GM12801 (cell line): ENCODE measurements at regions not wholly inside any gene's neighbourhood (a gene's known extent, or its start where the extent isn't known, plus 50 kb on each side); places are given as distances from the start of the nearest gene placed in this dataset.

ENCODE experiments used
- CTCF ChIP-seq: IDR thresholded peaks from one replicate; pipeline ENCODE4 v1.5.1; 2011; ENCODE audit warnings: control low read depth; ENCODE audit not compliant: insufficient read length; ENCODE audit errors: extremely low read depth

GRCh38 chr1:199509456-199509855, 518.1 kb upstream of the NR5A2 start:
- TF ChIP-seq CTCF = no peak

- no peak for TF ChIP-seq CTCF
These were observed 517.2 kb upstream of the NR5A2 start for GRCh38 chr1:199510314-199510713.

GRCh38 chr1:199512037-199512710, 515.3 kb upstream of the NR5A2 start:
- TF ChIP-seq CTCF = no peak

- no peak for TF ChIP-seq CTCF
These were observed 512.2 kb upstream of the NR5A2 start for GRCh38 chr1:199515261-199515660.

- no peak for TF ChIP-seq CTCF
These were observed 505.2 kb upstream of the NR5A2 start for GRCh38 chr1:199522338-199522737.

GRCh38 chr1:199522936-199523335, 504.6 kb upstream of the NR5A2 start:
- no peak for TF ChIP-seq CTCF

- TF ChIP-seq CTCF = no peak
These were observed 498.2 kb upstream of the NR5A2 start for GRCh38 chr1:199529324-199529723.
